OCI-LY3 (cell line): ENCODE measurements at regions not wholly inside any gene's neighbourhood (a gene's known extent, or its start where the extent isn't known, plus 50 kb on each side); places are given as distances from the start of the nearest gene placed in this dataset.

Experiments used
- CTCF ChIP-seq: fragments of 200-600, 300-600 bp; sonication (generic); IDR thresholded peaks from 2 replicates; pipeline ENCODE4 v1.5.1; 2014; ENCODE audit warnings: antibody characterized with exemption, low read length, low read depth
- EZH2phosphoT487 ChIP-seq: fragments of 200-600 bp; shearing (Covaris generic); IDR thresholded peaks from 2 replicates; pipeline ENCODE4 v1.6.1; 2018; ENCODE audit warnings: antibody characterized with exemption, mixed run types, low read depth

- TF ChIP-seq CTCF (no peak), EZH2phosphoT487 (no peak)
Observed at GRCh38 chr1:166300767-166301166, 134.0 kb upstream of the FAM78B start.
